Glutamatergic neuron (in vitro differentiated cells): ENCODE measurements at regions not wholly inside any gene's neighbourhood (a gene's known extent, or its start where the extent isn't known, plus 50 kb on each side); places are given as distances from the start of the nearest gene placed in this dataset.

Source experiments
- DNase-seq: peaks from one replicate; pipeline ENCODE4 v3.0.0; 2022
- H3K27ac Mint-ChIP-seq: one replicate; pipeline ENCODE4 v1.8.0; 2020; ENCODE audit warnings: mild to moderate bottlenecking, mixed read lengths, inconsistent platforms; ENCODE audit not compliant: unreplicated experiment
- H3K27me3 Mint-ChIP-seq: one replicate; pipeline ENCODE4 v1.8.0; 2020; ENCODE audit warnings: mild to moderate bottlenecking, moderate library complexity, mixed read lengths, inconsistent platforms; ENCODE audit not compliant: unreplicated experiment
- H3K36me3 Mint-ChIP-seq: one replicate; pipeline ENCODE4 v1.8.0; 2020; ENCODE audit warnings: mild to moderate bottlenecking, mixed read lengths, inconsistent platforms; ENCODE audit not compliant: unreplicated experiment
- H3K4me1 Mint-ChIP-seq: one replicate; pipeline ENCODE4 v1.8.0; 2020; ENCODE audit warnings: mild to moderate bottlenecking, low read depth, mixed read lengths, inconsistent platforms; ENCODE audit not compliant: unreplicated experiment
- H3K4me3 Mint-ChIP-seq: one replicate; pipeline ENCODE4 v1.8.0; 2020; ENCODE audit warnings: mild to moderate bottlenecking, mixed read lengths, inconsistent platforms; ENCODE audit not compliant: unreplicated experiment
- H3K9me3 Mint-ChIP-seq: one replicate; pipeline ENCODE4 v1.8.0; 2020; ENCODE audit warnings: mild to moderate bottlenecking, moderate library complexity, mixed read lengths, inconsistent platforms; ENCODE audit not compliant: unreplicated experiment
- CTCF ChIP-seq: fragments of 200-600 bp; sonication (generic); IDR thresholded peaks from one replicate; pipeline ENCODE4 v1.5.0; 2021; ENCODE audit not compliant: partially characterized antibody, unreplicated experiment

- no peaks in the 10 kb centered on the region for H3K4me1 Mint-ChIP-seq
- DNase-seq, result no peak
- no peaks in the 10 kb centered on the region for H3K27me3 Mint-ChIP-seq
- H3K36me3 Mint-ChIP-seq, result no peaks in the 10 kb centered on the region
- no peak for TF ChIP-seq CTCF
- no peak overlapping the region for H3K4me3 Mint-ChIP-seq
- peaks cover 2% of the 10 kb centered on the region for H3K9me3 Mint-ChIP-seq
- no peak overlapping the region for H3K27ac Mint-ChIP-seq
Measured at GRCh38 chr1:114310695-114311271, 157.1 kb upstream of the SYT6 start.

- H3K27ac Mint-ChIP-seq, result no peak overlapping the region
- H3K27me3 Mint-ChIP-seq, result no peaks in the 10 kb centered on the region
- DNase-seq, result no peak
- TF ChIP-seq CTCF, result no peak
- H3K4me3 Mint-ChIP-seq, result no peak overlapping the region
- no peaks in the 10 kb centered on the region for H3K9me3 Mint-ChIP-seq
- no peaks in the 10 kb centered on the region for H3K4me1 Mint-ChIP-seq
- H3K36me3 Mint-ChIP-seq, result no peaks in the 10 kb centered on the region
Measured at GRCh38 chr1:114302821-114303220, 149.2 kb upstream of the SYT6 start.

- DNase-seq, result no peak
- no peaks in the 10 kb centered on the region for H3K27me3 Mint-ChIP-seq
- no peaks in the 10 kb centered on the region for H3K9me3 Mint-ChIP-seq
- H3K36me3 Mint-ChIP-seq, result no peaks in the 10 kb centered on the region
- no peaks in the 10 kb centered on the region for H3K4me1 Mint-ChIP-seq
- TF ChIP-seq CTCF, result no peak
- no peak overlapping the region for H3K27ac Mint-ChIP-seq
- no peak overlapping the region for H3K4me3 Mint-ChIP-seq
Measured at GRCh38 chr1:114299331-114299975, 145.8 kb upstream of the SYT6 start.

- H3K27ac Mint-ChIP-seq, result no peak overlapping the region
- no peaks in the 10 kb centered on the region for H3K27me3 Mint-ChIP-seq
- no peaks in the 10 kb centered on the region for H3K36me3 Mint-ChIP-seq
- no peak for DNase-seq
- no peak for TF ChIP-seq CTCF
- no peak overlapping the region for H3K4me3 Mint-ChIP-seq
- no peaks in the 10 kb centered on the region for H3K9me3 Mint-ChIP-seq
- no peaks in the 10 kb centered on the region for H3K4me1 Mint-ChIP-seq
Measured at GRCh38 chr1:114298008-114298407, 144.3 kb upstream of the SYT6 start.

GRCh38 chr1:114296413-114296812, 142.7 kb upstream of the SYT6 start:
- Mint-ChIP-seq H3K27ac (no peak overlapping the region), H3K4me1 (no peaks in the 10 kb centered on the region), H3K27me3 (no peaks in the 10 kb centered on the region), H3K9me3 (no peaks in the 10 kb centered on the region), H3K4me3 (no peak overlapping the region), H3K36me3 (no peaks in the 10 kb centered on the region)
- DNase-seq, result no peak
- TF ChIP-seq CTCF, result no peak
